ENCODE measurements at regions not wholly inside any gene's neighbourhood (a gene's known extent, or its start where the extent isn't known, plus 50 kb on each side); places are given as distances from the start of the nearest gene placed in this dataset.

- DNase-seq (ENCODE audit: low read depth in 2 of 2): no peak
These were observed 150.8 kb downstream of the INHBB start for GRCh38 chr2:120496759-120497158.

DNA sequence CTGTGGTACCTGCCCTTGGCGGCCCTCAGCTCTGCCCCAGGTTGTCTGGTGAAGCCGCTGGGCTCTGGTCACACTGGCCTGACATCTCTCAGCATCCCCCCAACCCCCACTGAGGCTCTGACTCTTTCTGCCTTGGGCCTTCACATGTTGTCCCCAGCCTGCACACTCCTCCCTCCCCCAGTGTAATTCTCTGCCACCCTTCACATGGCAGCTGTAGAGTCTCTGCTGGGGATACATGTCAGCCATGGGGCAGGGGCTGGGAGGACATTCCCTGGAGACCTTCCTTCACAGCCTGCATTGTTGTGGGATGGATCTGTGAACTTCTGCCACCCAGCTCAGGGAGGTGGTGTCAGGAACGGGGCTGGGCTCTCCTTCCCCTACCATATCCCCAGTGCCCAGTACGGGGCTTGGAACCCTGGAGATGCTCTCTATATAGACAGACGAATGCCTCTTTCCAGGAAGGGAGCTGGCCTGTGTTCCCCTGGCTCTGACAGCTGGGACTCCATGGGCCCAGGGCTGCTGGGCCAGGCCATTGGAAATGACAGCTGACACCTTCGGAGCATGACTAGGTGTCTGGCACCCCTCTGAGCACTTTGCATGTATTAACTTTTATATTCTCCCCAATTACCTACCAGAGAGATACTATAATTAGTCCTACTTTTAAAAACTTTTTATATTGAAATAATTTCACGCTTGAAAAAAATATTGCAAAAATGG, 151.5 kb downstream of the INHBB start:
- no peak for DNase-seq (ENCODE audit: low read depth in 2 of 2)

DNA sequence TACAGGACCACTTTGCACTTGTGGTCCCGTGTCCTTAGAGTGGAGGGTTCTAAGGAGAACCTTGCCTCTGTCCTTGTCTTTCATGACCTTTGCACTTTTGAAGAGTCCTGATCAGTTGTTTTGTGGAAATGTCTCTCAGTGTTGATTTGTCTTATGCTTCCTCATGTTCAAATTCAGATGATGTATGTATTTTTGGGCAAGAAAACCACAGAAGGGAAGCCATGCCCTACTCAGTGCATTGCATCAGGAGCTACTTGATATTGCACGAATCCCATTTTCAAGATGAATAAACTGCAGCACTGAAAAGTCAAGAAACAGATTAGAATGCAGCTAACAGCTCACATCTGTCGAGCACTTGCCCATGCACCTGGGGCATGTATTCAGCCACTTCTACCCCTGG, 152.2 kb downstream of the INHBB start:
- no peak for DNase-seq (ENCODE audit: low read depth in 2 of 2)

GRCh38 chr2:120498576-120499394, 152.8 kb downstream of the INHBB start:
- no peak for DNase-seq (ENCODE audit: low read depth in 2 of 2)

DNA sequence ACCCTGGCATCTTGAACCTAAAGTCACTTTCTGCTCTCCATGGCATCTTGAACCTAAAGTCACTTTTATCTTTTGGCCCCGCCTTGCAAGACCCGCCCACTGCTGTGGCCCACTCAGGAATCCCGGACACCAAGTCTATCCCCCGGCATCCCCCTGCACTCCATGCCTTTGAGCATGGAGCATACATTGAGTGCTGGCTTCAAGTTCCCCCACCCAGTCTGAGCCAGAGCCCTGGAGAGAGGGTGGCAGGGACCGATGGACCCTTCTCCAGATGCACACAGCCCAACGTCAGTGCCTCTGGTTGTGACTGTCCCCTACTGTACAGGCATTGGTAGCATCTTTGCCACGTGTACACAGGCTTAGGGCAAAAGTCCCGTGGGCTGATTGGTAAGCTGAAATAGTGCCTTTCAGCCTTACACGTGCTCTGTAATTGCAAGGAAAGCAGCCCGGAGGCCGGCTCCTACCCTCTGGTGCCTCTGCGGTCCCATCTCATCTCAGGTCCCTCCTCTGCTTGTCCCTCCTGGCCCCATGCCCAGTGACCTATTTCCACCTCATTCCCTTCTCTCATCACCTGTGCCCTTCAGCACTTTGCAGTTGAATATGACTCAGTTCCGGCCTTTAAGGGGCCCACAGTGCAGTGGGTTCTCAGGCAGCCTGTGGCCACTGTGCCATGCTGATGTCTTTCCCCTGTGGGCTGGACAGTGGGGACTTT, 154.0 kb downstream of the INHBB start:
- peak in 1 of 2 donors; percentile 61 for DNase-seq (ENCODE audit: low read depth in 2 of 2)

- no peak for DNase-seq (ENCODE audit: low read depth in 2 of 2)
These were observed 155.7 kb downstream of the INHBB start for GRCh38 chr2:120501591-120501990.

DNA sequence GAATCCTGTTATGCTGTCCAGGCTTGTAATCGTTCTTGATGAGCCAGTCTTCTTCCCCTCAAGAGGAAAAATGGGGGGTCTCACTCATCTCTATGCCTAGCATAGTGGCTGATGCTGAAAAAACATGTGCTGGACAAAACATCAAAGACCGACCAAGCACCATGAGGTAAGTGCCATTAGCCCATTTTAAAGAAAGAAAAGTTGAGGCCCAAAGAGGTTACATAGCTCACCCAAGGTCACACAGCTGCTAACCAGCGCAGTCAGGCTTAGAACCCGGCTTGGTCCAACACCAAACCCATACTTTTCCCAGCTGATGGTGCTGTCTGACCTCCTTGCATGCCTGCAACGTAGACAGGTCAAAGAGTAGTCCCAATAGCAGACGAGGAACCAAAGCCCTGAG, 156.4 kb downstream of the INHBB start:
- no peak for DNase-seq (ENCODE audit: low read depth in 2 of 2)

- no peak for DNase-seq (ENCODE audit: low read depth in 2 of 2)
These were observed 156.8 kb downstream of the INHBB start for GRCh38 chr2:120502761-120503160.

GRCh38 chr2:120503206-120503792, 157.4 kb downstream of the INHBB start:
- DNase-seq (ENCODE audit: low read depth in 2 of 2): no peak

- peak; percentile 50 to 69 for DNase-seq (ENCODE audit: low read depth in 2 of 2)
These were observed 158.0 kb downstream of the INHBB start for GRCh38 chr2:120503793-120504571.

DNA sequence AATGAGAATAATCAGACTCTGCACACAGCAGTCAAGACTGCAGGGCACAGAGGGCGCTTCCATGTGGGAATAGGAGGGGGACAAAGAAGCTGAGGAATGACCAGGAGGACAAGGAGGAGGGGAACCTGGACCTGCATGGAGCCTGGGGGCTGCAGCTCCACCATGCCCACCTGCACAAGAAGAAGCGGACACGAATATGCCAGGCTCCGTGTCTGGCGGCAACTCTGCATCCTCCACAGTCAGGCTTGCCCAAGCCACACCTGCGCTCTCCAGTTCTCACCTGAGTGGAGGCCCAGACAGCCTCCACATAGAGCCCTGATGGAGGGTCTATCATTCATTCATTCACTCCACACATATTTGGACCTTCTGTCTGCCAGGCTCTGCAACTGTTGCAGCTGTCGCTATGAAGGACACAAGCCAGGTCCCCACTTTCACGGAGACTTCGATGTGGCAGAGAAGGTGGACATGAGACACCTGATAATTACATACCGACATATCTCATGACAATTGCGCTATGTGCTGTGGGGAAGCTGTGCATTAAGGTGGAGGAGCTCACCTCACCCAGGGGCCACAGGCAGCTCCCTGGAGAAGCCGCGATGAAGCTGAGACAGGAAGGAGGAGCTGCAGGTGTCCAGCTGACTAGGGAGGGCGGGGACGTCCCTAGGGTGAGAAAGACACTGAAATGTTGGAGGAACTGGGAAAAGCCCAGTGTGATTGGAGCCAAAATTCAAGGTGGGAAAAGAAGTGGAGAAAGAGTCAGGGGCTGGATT, 159.2 kb downstream of the INHBB start:
- no peak for DNase-seq (ENCODE audit: low read depth in 2 of 2)

DNA sequence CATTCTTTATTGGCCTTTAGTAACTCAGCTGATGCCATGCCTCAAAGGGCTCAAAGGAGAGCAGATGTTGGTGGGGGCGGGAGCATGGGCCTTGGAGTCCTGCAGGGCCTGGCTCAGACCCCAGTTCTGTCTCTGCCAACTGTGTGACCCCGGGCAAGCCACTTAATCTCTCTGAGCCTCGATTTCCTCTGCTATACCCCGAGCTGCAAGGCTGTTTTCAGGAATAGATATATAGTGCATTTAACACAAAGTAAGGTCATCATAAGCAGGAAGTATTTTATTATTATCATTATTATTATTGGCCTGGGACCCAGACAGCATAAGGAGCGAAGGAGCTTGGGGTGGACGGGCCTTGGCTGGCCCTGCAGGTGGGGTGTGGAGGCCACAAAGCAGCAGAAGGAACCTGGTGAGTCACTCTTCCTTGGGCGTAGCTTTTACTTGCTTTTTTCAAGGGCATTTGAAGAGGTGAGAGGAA, 162.7 kb downstream of the INHBB start:
- DNase-seq (ENCODE audit: low read depth in 2 of 2): peak; percentile 55 to 70

DNA sequence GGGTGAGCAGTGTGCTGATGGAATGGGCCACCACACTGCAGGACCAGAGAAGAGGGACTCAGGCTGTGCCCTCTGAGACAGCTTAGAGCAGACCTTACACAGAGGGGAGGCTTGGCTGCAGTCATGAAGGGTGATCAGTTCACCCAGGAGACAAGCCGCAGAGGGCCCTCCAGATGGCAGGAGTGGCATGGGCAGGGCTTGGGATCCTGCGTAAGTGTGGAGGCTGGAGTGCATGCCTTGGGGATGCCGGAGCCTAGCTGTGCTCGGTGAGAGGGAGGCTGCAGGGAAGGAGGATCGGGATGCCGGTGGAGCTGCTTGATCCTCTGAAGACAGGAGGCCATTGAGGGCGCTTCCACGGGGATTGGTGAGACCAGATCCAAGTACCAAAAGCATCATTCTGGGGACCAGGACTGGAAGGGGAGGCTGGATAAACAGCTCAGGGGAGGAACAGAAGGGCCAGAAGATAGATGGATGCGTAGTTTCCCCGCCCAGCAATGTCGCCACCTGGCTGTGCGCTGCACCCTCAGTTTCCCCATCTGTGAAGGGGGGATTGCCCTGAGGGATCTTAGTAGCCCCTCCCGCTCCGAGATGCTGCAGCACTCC, 163.4 kb downstream of the INHBB start:
- DNase-seq (ENCODE audit: low read depth in 2 of 2): no peak

DNA sequence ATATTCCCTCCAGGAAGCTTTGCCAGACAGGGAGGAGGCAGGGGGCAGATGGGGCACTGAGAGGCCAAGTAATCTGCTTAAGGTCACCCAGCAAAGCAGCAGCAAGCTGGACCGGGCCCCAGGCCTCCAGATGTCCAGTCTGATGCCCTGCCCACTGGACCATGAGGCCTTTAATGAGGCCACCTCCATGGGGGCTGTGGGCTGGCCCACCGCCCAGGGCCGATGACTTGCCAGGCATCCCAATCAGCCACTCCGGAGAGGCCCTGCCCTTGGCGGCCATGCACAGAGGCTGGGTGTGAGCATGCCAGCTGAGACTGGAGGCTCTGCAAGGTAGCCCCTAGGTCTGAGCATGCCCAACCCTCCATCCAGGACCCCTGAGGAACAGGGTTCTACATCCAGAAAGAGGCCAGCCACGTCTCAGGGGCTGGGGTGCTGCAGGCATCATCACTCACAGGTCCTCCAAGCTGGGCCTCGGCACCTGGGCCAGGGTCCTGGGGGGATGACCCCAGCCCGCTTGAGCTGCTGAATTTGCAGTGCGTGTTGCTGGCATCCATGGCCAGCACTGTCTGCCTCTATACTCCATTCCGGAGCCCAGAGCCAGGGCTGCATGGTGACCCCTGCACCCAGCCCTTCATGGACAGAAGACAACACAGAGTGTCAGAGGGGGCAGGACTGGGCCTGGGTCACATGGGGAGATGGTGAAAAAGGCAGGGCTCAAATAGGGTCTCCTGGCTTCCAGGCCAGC, 164.2 kb downstream of the INHBB start:
- DNase-seq (ENCODE audit: low read depth in 2 of 2): no peak

DNA sequence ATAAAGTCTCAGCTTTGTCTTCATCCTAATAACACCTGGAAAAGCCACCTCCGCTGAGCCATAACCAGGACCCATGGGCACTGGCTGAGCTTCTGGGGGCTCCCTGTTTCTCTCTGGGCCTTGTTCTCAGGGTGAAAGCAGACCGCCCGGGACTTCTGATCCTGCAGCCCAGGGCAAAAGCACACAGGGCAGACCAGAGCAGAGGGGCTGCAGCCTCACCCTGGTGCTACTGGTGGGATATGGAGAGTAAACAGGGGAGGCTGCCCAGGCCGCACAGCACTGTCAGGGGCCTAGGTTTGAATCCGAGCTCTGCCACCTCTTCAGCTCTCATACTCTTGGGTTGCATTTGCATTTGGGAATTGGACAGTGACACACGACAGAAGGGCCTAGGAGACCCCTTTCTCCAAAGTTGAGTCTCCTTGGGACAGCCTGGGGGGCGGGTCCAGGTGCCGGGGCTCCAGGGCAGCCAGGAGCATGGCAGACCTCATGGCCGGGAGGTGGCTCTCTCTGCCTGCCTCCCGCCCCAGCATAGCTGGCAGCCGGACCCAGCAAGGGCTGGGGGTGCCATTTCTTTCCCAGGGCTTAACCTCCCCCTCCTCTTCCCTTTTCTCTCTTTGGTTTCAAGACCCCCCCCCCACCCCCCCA, 164.9 kb downstream of the INHBB start:
- no peak for DNase-seq (ENCODE audit: low read depth in 2 of 2)

DNA sequence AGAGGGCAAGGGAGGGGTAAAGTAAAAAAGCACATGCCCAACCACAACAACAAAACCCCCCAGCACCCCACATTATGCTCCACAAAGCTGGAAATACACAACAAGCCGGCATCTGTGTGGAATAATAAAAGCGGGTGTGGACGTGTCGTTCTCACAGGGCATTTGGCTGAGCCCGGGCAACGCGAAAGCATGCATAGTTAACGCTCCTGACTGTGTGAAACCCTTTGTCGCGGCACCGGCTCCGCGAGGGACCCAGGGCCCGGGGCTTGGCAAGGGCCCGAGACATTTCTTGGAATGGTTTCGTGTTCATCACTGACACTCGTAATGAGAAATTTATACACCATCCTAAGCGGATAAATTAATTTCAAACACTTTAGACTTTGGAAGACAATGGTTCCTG, 165.6 kb downstream of the INHBB start:
- no peak for DNase-seq (ENCODE audit: low read depth in 2 of 2)

DNA sequence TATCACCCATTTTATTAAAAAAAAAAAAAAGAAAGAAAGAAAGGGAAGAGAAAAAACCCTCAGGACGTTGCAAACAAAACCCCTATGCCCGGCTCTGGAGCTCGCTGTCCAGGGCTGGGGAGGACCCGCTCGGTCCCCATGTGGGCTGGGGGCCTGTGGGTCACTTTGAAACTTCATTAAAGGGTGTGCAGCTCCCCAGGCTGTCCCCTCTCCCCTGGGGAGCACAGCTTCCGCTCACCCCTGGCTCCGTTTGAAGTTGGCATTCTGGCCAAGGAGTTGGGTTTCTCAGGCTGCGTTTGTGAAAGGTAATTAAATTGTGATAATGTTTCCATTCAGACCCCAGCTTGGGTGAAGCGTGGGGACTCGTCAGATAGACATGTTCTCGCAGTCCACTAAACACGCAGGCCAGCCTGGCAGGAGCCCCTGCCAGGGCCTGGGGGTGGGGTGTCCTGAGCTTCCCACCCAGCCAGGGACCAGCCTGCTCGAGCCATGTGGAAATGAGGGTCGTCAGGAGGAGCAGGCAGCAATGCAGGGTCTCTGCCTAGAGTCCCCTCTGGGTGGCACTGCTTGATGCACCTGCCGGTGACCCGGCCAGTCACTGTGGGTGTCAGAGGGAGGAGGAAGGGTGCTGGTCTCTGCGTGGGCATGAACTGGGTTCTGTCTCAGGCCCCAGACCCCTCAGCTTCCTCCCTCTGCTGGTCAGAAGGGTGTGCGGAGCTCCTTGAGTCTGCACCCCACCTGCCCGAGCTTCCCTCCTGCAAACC, 166.2 kb downstream of the INHBB start:
- no peak for DNase-seq (ENCODE audit: low read depth in 2 of 2)
